ENCODE measurements at regions not wholly inside any gene's neighbourhood (a gene's known extent, or its start where the extent isn't known, plus 50 kb on each side); places are given as distances from the start of the nearest gene placed in this dataset.

- DNase-seq (ENCODE audit: low read depth) = peak; percentile 24
- H3K4me3 ChIP-seq (ENCODE audit: low read depth, low read length) = no peak overlapping the region
- TF ChIP-seq POLR2A (IDR thresholded peaks at IDR 0.05; ENCODE audit: extremely low read depth, insufficient read length) = no peak
- TF ChIP-seq MYC (IDR thresholded peaks at IDR 0.05; ENCODE audit: low read depth, low read length) = no peak
- TF ChIP-seq MAX (IDR thresholded peaks at IDR 0.05; ENCODE audit: low read depth, low read length) = no peak
- TF ChIP-seq CTCF (IDR thresholded peaks at IDR 0.05; ENCODE audit: low read depth, low read length) = no peak
These were observed 137.9 kb downstream of the BTG1 start for GRCh38 chr12:92007787-92008186.

GRCh38 chr12:92003701-92004100 lies 141.9 kb downstream of the BTG1 start:
- DNase-seq (ENCODE audit: low read depth) = no peak
- TF ChIP-seq MYC (IDR thresholded peaks at IDR 0.05; ENCODE audit: low read depth, low read length) (no peak), MAX (IDR thresholded peaks at IDR 0.05; ENCODE audit: low read depth, low read length) (no peak), POLR2A (IDR thresholded peaks at IDR 0.05; ENCODE audit: extremely low read depth, insufficient read length) (no peak), CTCF (IDR thresholded peaks at IDR 0.05; ENCODE audit: low read depth, low read length) (no peak)
- H3K4me3 ChIP-seq (ENCODE audit: low read depth, low read length) = no peak overlapping the region

GRCh38 chr12:92002673-92003382 lies 142.8 kb downstream of the BTG1 start:
- no peak for DNase-seq (ENCODE audit: low read depth)
- no peak overlapping the region for H3K4me3 ChIP-seq (ENCODE audit: low read depth, low read length)
- TF ChIP-seq CTCF (IDR thresholded peaks at IDR 0.05; ENCODE audit: low read depth, low read length) (no peak), MAX (IDR thresholded peaks at IDR 0.05; ENCODE audit: low read depth, low read length) (no peak), POLR2A (IDR thresholded peaks at IDR 0.05; ENCODE audit: extremely low read depth, insufficient read length) (no peak), MYC (IDR thresholded peaks at IDR 0.05; ENCODE audit: low read depth, low read length) (no peak)

- TF ChIP-seq MAX (IDR thresholded peaks at IDR 0.05; ENCODE audit: low read depth, low read length) (no peak), CTCF (IDR thresholded peaks at IDR 0.05; ENCODE audit: low read depth, low read length) (no peak), POLR2A (IDR thresholded peaks at IDR 0.05; ENCODE audit: extremely low read depth, insufficient read length) (no peak), MYC (IDR thresholded peaks at IDR 0.05; ENCODE audit: low read depth, low read length) (no peak)
- no peak overlapping the region for H3K4me3 ChIP-seq (ENCODE audit: low read depth, low read length)
- no peak for DNase-seq (ENCODE audit: low read depth)
These were observed 143.4 kb downstream of the BTG1 start for GRCh38 chr12:92002195-92002649.

- TF ChIP-seq MYC (IDR thresholded peaks at IDR 0.05; ENCODE audit: low read depth, low read length) (no peak), CTCF (IDR thresholded peaks at IDR 0.05; ENCODE audit: low read depth, low read length) (no peak), POLR2A (IDR thresholded peaks at IDR 0.05; ENCODE audit: extremely low read depth, insufficient read length) (no peak)
These were observed 145.0 kb downstream of the BTG1 start for GRCh38 chr12:92000597-92000996.

More at GRCh38 chr12:92000597-92000996, 145.0 kb downstream of the BTG1 start:
- no peak for DNase-seq (ENCODE audit: low read depth)
- H3K4me3 ChIP-seq (ENCODE audit: low read depth, low read length) = no peak overlapping the region
